ENCODE measurements at regions not wholly inside any gene's neighbourhood (a gene's known extent, or its start where the extent isn't known, plus 50 kb on each side); places are given as distances from the start of the nearest gene placed in this dataset.

- TF ChIP-seq CTCF (IDR thresholded peaks at IDR 0.05) (no peak), POLR2A (IDR thresholded peaks at IDR 0.05) (no peak)
Measured at GRCh38 chr12:65540140-65540539, 261.7 kb downstream of the MSRB3 start.
